ENCODE measurements at regions not wholly inside any gene's neighbourhood (a gene's known extent, or its start where the extent isn't known, plus 50 kb on each side); places are given as distances from the start of the nearest gene placed in this dataset.

GRCh38 chr19:32174386-32175113 is 170.9 kb upstream of the ZNF507 start:
- Histone ChIP-seq H3K4me1 (ENCODE audit: control insufficient read depth in 4 of 4, insufficient read depth in 4 of 4, low read length in 3 of 4) (no peaks in the 10 kb centered on the region), H3K27ac (ENCODE audit: low read depth in 1 of 2, low read length in 2 of 2) (no peak overlapping the region), H3K9me3 (ENCODE audit: control insufficient read depth in 4 of 4, low read length in 3 of 4) (no peaks in the 10 kb centered on the region), H3K9ac (ENCODE audit: low read depth in 1 of 2, low read length in 2 of 2) (no peak overlapping the region), H3K36me3 (ENCODE audit: control insufficient read depth in 4 of 4, insufficient read depth in 3 of 4, low read depth in 1 of 4, low read length in 3 of 4) (no peaks in the 10 kb centered on the region), H3K4me3 (ENCODE audit: low read depth in 1 of 3, low read length in 3 of 3) (no peak overlapping the region), H3K27me3 (ENCODE audit: control insufficient read depth in 4 of 4, insufficient read depth in 4 of 4, low read length in 3 of 4) (peaks cover 0 to 3% (median 0%) of the 10 kb centered on the region in 4 donors)
- TF ChIP-seq EGR1 (IDR thresholded peaks at IDR 0.05; ENCODE audit: low read depth in 2 of 2) (no peak), CTCF (IDR thresholded peaks at IDR 0.05; ENCODE audit: low read depth, low read length, missing input control) (no peak), JUND (IDR thresholded peaks at IDR 0.05) (no peak)
- WGBS, result 80% methylated on average over 10 of the region's 10 CpGs
- DNase-seq (ENCODE audit: low spot score), result peak; percentile 10

- Histone ChIP-seq H3K9me3 (ENCODE audit: control insufficient read depth in 4 of 4, low read length in 3 of 4) (no peaks in the 10 kb centered on the region), H3K27me3 (ENCODE audit: control insufficient read depth in 4 of 4, insufficient read depth in 4 of 4, low read length in 3 of 4) (peaks cover 0 to 3% (median 0%) of the 10 kb centered on the region in 4 donors), H3K9ac (ENCODE audit: low read depth in 1 of 2, low read length in 2 of 2) (no peak overlapping the region), H3K27ac (ENCODE audit: low read depth in 1 of 2, low read length in 2 of 2) (no peak overlapping the region), H3K36me3 (ENCODE audit: control insufficient read depth in 4 of 4, insufficient read depth in 3 of 4, low read depth in 1 of 4, low read length in 3 of 4) (no peaks in the 10 kb centered on the region), H3K4me3 (ENCODE audit: low read depth in 1 of 3, low read length in 3 of 3) (no peak overlapping the region), H3K4me1 (ENCODE audit: control insufficient read depth in 4 of 4, insufficient read depth in 4 of 4, low read length in 3 of 4) (no peaks in the 10 kb centered on the region)
- peak; percentile 9 for DNase-seq (ENCODE audit: low spot score)
- 62% methylated on average over 5 of the region's 5 CpGs for WGBS
- no peak for TF ChIP-seq FOXA2 (IDR thresholded peaks at IDR 0.05)
- TF ChIP-seq REST (IDR thresholded peaks at IDR 0.05), result no peak
- TF ChIP-seq HNF4A (conservative IDR thresholded peaks at IDR 0.05), result no peak
- TF ChIP-seq TAF1 (conservative IDR thresholded peaks at IDR 0.05), result no peak
- TF ChIP-seq EGR1 (IDR thresholded peaks at IDR 0.05; ENCODE audit: low read depth in 2 of 2), result no peak
- TF ChIP-seq ZBTB33 (IDR thresholded peaks at IDR 0.05), result no peak
- TF ChIP-seq NR2F2 (IDR thresholded peaks at IDR 0.05), result no peak
- no peak for TF ChIP-seq CTCF (IDR thresholded peaks at IDR 0.05; ENCODE audit: low read depth, low read length, missing input control)
- TF ChIP-seq GABPA (IDR thresholded peaks at IDR 0.05 in 1 of 2, conservative IDR thresholded peaks at IDR 0.05 in 1 of 2), result no peak
- TF ChIP-seq FOXA1 (IDR thresholded peaks at IDR 0.05), result no peak
- TF ChIP-seq ATF3 (IDR thresholded peaks at IDR 0.05), result no peak
- no peak for TF ChIP-seq YY1 (IDR thresholded peaks at IDR 0.05)
- no peak for TF ChIP-seq RAD21 (IDR thresholded peaks at IDR 0.05)
Measured at GRCh38 chr19:32176591-32176990, 168.8 kb upstream of the ZNF507 start.
